Medulla oblongata (tissue), 1 donor: ENCODE measurements at regions not wholly inside any gene's neighbourhood (a gene's known extent, or its start where the extent isn't known, plus 50 kb on each side); places are given as distances from the start of the nearest gene placed in this dataset.
A peak's percentile ranks its signal among the peaks of the same experiment; 100 is the strongest.

ENCODE experiments used
- DNase-seq: peaks from one replicate; pipeline ENCODE4 v3.0.0-alpha.2; 2015; ENCODE audit errors: extremely low spot score

DNA sequence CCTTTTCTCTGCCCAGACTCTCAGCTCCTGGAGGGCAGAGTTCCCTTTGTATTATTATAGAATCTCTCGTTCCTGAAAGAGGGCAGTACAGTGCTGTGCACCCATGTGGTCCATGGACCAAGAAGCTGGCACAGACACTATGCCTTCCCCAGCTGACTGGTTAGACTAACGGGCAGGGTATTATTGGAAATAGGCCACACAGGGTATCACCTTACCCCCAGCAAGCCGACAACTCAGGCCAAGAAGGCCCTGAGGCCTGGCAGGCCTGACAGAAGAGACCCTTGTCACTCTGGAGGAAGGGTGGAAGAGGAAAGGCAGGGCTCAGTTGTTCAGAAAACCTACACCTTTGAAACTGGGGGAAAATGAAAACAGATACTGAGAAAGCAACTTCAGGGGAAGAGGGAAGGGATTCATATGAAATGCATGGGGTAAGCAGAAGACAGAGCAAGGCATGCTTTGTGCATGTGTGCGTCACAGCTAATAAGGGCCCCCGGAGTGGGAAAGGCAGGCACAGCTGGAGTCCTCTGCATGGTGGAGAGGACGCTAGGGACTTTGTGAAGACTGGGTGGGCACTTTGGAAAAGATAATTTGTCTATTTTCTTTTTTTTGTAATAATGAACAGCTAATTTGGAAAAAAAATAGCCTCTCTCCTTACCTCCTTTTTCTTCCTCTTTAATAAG, 476.8 kb upstream of the CELF4 start:
- no peak for DNase-seq

DNA sequence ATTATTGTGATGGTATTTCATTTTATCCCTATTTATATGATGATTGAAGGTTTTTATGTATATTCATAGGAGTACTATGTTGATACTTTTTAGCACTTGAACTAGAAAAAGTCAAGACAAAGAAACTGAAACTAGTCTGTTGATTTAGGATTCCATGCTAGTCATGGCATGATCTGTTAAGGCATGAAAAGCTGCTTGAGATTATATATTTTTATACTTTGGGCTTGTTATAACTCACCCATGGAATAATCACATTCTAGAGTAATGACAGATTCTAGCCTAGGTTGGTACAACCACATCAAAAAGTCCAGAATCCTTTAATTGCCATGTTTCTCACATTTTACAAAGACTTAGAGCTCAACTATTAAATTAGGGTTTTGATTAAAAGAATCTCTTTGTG, 472.6 kb upstream of the CELF4 start:
- no peak for DNase-seq

- no peak for DNase-seq
Observed at GRCh38 chr18:38035193-38035592, 469.6 kb upstream of the CELF4 start.

GRCh38 chr18:38033282-38033681, 467.7 kb upstream of the CELF4 start:
- no peak for DNase-seq

DNA sequence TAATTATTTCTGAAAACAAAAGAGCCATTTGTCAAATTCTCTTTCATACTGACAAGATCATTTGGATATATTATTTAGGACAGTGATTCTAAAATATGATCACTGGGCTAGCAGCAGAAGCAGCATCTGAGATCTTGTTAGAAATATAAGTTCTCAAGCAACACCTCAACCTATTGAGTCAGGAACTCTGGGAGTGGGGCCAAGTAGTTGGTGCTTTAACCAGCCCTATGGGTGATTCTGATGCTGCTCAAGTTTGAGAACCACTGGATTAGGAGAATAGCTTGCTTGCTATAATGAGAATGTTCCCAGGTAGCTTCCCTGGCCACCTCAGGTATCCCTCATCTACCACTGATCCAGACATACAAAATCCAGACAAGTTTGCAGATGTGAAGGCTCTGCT, 466.9 kb upstream of the CELF4 start:
- DNase-seq, result no peak

DNA sequence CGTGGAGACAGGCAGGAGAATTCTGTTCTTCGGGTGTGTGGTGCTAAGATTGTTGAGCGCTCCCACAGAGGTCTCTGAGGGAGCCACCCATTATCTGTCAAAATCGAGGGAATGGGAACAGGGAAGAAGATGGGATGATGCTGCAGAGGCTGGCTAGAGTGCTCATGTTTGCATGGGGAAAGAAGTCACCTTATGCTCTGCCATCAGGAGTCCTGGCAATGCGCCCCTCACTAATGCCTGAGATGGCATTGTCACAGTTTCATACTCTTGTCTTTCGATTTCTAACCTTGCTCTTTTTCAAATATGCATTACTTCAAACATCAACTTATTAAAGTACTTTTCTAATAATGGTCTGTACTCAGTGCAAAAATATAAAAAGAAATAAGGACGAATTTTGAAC, 463.3 kb upstream of the CELF4 start:
- no peak for DNase-seq

- DNase-seq, result no peak
Observed at GRCh38 chr18:38025433-38026038, 459.9 kb upstream of the CELF4 start.

- no peak for DNase-seq
Observed at GRCh38 chr18:38023871-38024270, 458.3 kb upstream of the CELF4 start.

DNA sequence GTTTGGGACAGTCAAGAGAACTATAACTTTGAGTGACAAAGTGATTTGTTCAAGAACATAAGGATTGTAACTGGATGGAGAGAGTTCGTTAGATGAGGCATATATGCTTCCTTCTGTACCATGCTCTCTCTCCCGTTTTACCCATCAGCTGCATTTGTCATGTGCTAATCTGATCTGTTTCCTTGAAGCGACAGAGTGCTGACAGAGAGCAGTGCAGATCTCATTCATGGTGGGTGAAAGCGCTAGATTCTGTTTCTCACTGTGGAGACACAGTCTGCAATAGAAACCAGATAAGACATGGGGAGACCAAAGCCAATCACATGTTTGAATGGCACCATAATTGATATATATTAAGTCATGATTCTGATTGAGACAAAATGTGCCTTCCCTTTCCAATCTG, 456.6 kb upstream of the CELF4 start:
- DNase-seq, result no peak

GRCh38 chr18:38019292-38019691, 453.7 kb upstream of the CELF4 start:
- DNase-seq, result no peak

GRCh38 chr18:38010971-38011857, 445.6 kb upstream of the CELF4 start:
- peak; percentile 53 for DNase-seq

- no peak for DNase-seq
Observed at GRCh38 chr18:38010037-38010436, 444.4 kb upstream of the CELF4 start.

DNA sequence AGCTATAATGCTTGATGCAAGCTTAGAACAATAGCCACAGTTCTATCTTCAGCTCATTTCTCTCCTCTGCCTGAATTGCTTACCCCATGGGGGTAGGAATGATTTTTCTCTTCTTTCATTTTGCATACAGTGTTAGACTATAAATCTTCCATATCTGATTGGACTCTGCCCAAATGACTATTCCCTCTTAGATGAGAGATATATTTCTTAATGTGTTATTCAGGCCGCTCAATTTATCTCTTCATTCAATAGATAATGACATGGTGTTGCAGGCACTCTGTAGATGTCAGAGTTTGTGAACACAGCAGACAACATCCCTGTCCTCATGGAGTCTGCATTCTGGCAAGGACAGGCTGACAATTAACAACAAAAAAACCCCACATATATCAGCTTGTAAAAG, 443.7 kb upstream of the CELF4 start:
- DNase-seq, result no peak

GRCh38 chr18:38007676-38008330, 442.2 kb upstream of the CELF4 start:
- no peak for DNase-seq

- no peak for DNase-seq
Observed at GRCh38 chr18:38007026-38007425, 441.4 kb upstream of the CELF4 start.

- DNase-seq, result no peak
Observed at GRCh38 chr18:38006541-38006940, 440.9 kb upstream of the CELF4 start.

DNA sequence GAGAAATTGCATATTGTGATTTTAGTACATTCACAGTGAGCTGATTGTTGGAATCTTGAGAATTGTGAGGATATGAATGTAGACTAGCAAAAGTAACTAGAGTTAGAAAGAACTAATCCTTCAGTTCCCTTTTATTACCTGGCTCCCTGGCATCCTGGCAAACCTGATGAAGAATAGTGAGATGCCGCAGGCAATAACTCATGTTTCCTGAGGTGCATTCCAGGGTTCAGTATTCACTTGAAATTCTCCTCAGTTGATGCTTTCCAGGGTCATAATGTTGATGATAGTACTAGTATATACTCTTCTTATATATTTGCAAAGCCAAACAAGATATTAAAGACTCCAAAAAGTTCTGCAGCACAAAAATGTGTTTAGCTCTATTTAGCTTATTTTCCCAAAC, 432.1 kb upstream of the CELF4 start:
- no peak for DNase-seq

- DNase-seq, result no peak
Observed at GRCh38 chr18:37987901-37988300, 422.3 kb upstream of the CELF4 start.

DNA sequence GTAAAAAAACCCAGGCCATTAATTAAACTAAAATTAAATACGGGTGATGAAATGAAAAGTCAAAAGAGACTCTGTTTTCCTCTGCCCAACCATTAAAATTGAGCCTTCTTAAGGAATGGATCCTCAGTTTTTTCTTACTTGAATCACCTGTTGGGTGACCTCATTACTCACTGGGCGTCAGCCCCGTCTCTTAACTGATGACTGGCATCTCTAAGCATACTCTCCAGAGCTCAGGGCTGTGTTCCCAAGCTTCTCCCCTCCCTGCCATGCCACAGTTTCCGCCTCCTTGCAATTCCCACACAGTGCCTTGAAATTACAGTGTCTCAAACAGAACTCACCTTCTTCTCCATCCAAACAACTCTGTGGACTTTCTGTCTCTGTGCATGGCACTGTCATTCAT, 421.1 kb upstream of the CELF4 start:
- DNase-seq, result no peak

DNA sequence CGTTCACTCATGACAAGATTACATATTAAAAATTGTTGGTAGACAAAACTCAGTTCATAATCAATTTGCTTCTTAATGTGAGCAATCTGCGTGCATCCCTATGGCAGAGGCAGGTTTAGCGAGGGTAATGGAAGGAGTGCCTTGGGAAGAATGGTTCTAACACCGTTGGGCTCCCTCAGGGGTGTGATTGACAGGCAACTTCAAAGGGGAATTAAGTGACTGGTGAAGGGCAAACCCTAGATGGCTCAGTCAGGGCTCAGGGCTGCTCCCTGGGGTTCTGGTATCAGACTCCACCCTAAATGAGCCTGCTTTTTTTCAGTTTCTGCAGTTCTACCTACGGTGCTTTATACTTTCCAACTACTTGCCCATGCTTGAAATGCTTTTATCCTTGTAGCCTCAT, 419.5 kb upstream of the CELF4 start:
- DNase-seq, result no peak

DNA sequence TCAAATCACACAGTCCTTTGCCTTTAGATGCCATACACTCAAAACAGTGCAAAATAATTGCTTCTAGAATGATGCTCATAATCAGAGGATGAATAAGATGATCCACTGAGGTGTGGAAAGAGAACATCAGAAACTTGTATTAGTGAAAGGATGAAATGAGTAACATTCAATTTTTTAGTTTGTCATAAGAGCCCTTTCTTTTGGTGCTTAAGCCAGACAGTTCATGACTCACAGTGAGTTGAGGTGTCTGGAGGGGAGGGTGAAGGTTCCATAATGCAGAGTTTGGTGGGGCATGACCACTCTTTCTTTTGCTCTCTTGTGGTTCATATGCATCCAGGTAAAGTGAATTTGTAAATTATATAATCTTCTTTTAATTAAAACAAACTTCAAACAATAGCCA, 415.0 kb upstream of the CELF4 start:
- no peak for DNase-seq

DNA sequence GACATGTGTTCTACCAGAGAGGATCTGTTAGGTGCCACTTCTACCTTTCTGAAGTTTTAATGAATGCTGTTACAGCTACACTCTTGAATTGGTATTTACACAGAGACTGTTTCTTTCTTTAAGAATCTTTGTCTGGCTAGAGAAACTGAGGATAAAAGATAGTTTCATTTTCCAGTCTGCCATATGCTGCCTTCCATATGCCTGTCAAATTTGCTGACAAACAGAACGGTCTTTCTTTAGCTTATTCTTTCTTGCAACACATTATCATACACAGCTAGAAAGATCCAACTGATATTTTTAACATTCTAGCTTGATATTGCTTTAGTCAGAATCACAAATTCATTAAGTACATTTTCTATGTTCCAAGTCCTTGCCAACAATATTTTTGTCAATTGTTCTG, 409.8 kb upstream of the CELF4 start:
- DNase-seq, result no peak
